GM19023 (cell line): ENCODE measurements at regions not wholly inside any gene's neighbourhood (a gene's known extent, or its start where the extent isn't known, plus 50 kb on each side); places are given as distances from the start of the nearest gene placed in this dataset.
"Not testable (repeated sequence)": the region's sequence is repeated elsewhere in the genome, so short reads cannot be mapped to it uniquely, and the experiment has no call there.

Experiments used
- ATAC-seq: cut with Tn5 transposase; IDR thresholded peaks from one replicate; pipeline ENCODE4 v1.9.1; 2021; ENCODE audit warnings: mild to moderate bottlenecking, moderate library complexity; ENCODE audit not compliant: unreplicated experiment

- no peak for ATAC-seq
Measured at GRCh38 chr2:59761966-59762365, 791.5 kb downstream of the BCL11A start.

DNA sequence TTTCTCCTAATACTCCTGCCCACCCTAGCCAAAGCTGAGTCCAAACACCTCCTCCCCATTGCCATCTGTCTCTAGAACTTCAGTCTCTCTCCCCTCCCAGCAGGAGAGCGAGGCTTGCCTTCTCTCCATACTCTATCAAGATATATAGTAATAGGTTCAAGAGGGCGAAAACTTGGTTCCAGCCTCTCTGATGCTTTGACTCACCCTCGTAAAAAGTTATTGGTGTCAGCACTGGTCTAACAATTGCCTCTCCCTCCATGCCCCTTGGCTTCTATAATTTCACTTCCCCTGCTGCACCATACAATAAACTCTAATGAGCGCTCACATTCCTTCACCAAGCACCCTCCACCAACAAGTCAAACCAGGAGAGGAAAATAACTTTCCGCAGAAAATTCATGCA, 797.3 kb downstream of the BCL11A start:
- ATAC-seq = no peak

GRCh38 chr2:59754011-59754735, 799.3 kb downstream of the BCL11A start:
- ATAC-seq = no peak

DNA sequence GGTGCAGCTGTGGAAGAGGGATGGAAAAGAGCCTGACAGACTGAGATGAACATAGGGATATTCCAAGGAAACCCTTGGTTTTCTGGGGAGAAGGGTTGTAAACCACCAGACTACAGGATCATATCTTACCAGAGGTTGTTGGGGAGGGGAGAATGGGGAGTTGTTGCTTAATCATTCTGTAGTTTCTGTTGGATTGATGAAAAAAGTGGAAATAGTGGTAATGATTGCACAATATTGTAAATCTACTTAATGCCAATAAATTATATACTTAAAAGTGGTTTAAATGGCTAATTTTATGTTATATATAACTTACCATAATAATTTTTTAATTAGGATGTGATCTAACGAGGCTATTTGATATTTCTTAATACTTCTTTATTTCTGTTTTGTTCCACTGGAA, 800.9 kb downstream of the BCL11A start:
- ATAC-seq = no peak

- no peak for ATAC-seq
Measured at GRCh38 chr2:59752071-59752470, 801.4 kb downstream of the BCL11A start.

DNA sequence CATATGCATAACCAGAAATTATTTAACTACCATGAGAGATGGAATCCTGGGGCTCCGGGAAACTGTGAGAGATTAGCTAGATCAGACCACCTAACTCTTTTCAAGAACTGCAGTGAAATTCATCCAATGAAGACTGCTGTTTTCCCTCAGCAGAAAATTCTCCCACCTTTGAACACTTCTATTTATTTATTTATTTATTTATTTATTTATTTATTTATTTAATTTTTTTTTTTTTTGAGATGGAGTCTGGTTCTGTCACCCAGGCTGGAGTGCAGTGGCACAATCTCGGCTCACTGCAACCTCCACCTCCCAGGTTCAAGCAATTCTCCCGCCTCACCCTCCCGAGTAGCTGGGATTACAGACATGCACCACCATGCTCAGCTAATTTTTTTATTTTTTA, 802.2 kb downstream of the BCL11A start:
- ATAC-seq = not testable (repeated sequence)

DNA sequence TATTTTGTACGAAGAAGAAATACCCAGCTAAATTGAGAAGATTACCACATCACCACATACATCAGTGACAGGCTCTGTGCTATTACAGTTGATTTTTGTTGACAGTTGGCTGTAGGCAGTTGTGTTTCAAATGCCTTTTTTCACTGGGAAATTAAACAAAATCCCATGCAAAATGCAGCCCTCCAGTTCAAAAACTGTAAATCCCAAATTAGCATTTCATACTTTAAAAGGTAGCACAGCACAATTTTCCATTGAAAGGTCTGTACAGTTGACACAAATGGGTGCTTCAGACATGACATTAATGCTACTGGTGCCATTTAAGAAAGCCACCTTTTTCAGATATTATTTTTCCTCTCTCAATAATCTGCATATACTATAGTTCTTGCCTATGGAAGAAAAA, 807.2 kb downstream of the BCL11A start:
- no peak for ATAC-seq

GRCh38 chr2:59745085-59745484, 808.4 kb downstream of the BCL11A start:
- no peak for ATAC-seq

GRCh38 chr2:59744436-59744835, 809.0 kb downstream of the BCL11A start:
- no peak for ATAC-seq

DNA sequence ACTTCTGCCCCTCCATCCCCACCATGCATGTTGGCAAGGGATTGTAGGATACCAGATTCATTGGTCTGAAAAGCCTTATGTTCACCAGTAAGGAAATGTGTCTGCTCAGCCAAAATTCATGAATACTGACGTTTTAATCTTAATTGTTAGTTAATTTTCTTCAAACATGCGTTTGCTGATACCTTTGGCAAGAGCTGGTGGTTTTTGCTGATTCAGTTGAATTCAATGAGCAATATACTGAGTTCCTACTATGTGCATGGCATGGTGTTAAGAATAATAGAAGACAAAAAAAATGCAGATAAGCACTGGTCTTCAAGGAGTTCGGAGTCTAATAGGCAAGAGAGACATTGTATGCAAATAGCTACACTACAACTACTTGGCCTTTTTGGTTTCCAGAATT, 811.6 kb downstream of the BCL11A start:
- ATAC-seq = no peak

DNA sequence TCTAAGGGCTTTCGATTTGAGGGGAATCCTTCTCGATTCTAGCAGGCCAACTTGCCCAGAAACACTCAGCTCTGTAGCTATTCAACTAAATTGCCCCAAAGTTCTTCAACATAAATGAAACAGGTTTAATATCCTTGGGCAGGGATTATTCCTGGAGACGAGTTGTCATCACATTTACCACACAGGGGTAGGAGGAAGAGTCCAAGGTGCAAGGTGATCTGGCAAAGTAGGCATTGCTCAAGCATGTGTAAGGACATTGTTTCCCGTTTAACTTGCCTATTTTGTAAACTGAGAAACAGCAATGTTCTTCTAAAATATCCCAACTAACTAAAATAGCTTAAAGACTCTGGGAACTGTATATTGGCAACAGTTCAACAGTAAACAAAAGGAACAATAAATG, 814.3 kb downstream of the BCL11A start:
- no peak for ATAC-seq

DNA sequence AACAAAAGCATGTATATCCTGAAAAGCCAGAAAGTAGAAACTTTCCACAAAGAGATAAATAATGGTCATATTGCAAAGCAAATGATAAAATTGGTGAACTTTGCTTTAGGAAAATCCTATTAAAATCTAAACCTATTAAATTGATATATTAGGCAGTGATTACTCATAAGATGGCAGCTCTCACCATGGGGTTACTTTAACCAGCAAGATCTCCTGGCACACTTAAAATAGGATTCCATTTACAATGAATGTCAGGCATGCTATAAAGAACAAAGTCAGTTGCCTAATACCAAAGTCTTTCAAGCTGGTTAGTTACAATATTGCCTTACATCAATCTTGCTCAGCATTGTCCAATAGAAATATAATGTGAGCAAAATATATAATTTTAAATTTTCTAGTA, 816.2 kb downstream of the BCL11A start:
- no peak for ATAC-seq

GRCh38 chr2:59734743-59735142, 818.7 kb downstream of the BCL11A start:
- no peak for ATAC-seq

DNA sequence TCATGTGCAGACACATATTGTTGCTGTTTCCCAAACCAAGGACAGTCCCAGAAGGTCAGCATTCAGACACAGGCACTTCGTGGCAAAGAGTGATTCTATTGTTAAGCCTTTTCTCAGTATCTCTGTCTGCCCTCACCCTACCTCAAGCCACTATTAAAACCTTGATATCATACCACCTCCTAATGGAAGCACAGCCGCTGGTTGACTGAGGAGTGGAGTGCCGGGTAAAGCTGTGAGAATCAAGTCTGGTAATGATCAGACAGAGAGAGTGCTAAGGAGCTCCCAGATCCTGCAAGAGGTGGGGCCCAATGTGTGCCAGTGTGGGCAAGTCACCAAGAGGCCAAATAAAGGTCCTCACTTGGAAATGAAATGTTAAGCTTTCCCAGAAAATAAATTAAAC, 819.5 kb downstream of the BCL11A start:
- no peak for ATAC-seq

- no peak for ATAC-seq
Measured at GRCh38 chr2:59733567-59733930, 819.9 kb downstream of the BCL11A start.

DNA sequence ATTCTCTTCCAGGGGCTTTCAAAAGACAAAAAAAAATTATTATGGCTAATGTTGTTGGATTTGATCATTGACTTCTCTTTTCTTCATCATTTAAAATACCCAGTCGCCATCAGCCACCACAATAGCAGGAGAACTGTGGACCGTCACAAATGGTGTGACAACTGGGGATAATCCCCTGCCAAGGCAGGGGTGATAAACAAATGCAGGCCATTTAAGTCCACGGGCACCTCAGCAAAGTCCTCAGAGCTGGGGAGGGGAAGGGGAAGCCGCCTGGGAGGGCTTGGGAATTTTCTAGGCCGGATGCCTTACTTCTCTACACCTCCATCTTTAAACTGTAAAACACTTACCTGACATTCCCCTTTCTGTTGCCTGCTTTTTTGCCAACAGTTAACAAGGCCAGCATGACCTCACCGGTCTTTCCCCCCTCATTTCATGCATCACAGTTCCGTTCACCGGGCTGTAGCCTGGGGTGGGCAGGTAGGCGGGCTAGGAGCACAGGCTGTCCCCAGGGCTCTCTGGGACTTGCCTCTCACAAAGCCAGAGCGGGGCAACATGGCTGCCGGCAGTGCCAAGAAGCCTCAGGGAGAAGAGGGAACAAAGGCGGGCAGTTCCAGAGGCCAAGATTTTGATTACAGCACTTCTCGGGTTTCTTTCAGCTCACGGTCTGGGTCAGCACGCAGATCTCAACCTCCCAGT, 820.4 kb downstream of the BCL11A start:
- no peak for ATAC-seq

- ATAC-seq = no peak
Measured at GRCh38 chr2:59727121-59727590, 826.3 kb downstream of the BCL11A start.

- ATAC-seq = no peak
Measured at GRCh38 chr2:59726228-59727120, 827.0 kb downstream of the BCL11A start.

- ATAC-seq = no peak
Measured at GRCh38 chr2:59724746-59725145, 828.7 kb downstream of the BCL11A start.

DNA sequence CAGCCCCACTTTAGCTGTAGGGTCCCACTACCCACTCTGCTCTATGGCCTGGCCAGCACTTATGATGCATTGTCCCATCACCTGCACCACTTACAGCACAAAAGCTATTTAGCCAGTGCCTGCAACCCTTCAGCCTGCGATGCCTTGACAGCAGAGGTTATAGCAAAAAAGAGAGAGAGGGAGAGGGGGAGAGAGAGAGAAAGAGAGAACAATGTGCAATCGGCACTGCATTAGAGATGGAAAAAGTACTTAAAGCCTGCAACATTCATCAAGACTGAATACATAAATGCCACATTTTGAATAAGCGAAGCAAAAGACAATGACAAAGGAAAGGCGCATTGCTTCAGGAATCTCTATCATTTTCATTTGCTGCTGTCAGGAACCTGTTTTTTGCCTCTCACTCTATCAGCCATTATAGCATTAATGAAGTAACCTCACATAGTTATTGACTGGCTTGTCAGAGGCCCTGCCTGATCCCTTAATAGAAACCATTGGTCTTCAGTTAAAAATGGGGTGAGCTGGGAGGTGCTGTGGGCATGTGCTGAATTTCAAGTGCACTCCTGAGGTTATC, 833.1 kb downstream of the BCL11A start:
- ATAC-seq = no peak

DNA sequence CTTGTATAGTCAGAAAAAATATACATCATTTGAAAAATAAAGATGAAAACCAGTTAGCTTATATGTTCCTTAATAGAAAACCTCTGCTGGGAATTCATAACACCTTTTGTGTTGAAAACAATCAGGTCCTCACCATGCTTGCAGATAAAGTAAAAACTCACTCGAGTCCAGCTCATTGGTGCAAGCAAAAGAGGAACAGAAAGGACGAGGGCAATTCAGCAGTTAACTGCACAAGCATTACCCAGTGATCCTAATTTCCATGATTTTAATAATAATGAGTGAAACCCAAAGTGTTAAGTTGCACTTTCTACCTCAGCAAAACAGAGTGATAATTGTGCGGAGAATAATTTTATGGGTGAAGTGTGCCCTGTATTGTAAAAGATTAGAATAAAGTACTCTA, 839.9 kb downstream of the BCL11A start:
- no peak for ATAC-seq
